ENCODE measurements at regions not wholly inside any gene's neighbourhood (a gene's known extent, or its start where the extent isn't known, plus 50 kb on each side); places are given as distances from the start of the nearest gene placed in this dataset.

DNA sequence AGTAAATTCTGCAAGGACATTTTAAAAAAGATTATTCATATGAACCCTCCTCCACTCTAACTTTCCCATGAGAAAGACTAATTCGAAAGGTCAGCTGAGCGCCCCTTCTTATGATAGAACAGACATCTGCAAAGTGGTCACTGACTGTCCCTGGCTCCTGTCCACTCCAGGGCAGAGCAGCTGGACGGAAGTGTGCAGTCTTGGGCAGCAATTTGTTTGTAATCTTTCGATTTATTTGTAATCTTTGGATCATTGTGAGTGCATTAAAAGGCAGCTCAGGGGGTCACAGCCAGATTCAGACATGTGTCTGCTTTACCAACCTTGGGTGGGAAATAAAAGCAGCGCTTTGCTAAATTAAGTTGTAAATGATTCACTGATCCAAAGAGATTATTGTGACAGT lies 158.8 kb upstream of the ADARB2 start:
- intact Hi-C loops (cut with micrococcal nuclease; ENCODE audit: unreplicated experiment), result no loop called here

GRCh38 chr10:1895691-1896090 lies 158.4 kb upstream of the ADARB2 start:
- CTCF ChIA-PET (ENCODE audit: unreplicated experiment), result no interaction called here

More for the DNA sequence above, 158.8 kb upstream of the ADARB2 start:
- Histone ChIP-seq H3K9me2 (ENCODE audit: insufficient read depth, low read length) (no peaks in the 10 kb centered on the region), H3K27ac (ENCODE audit: low read depth, low read length, poor library complexity, severe bottlenecking) (no peak overlapping the region), H3K4me2 (ENCODE audit: low read length) (no peak overlapping the region), H3K4me1 (ENCODE audit: insufficient read depth, low read length, poor library complexity, severe bottlenecking) (no peaks in the 10 kb centered on the region), H2AFZ (ENCODE audit: low read length) (no peak overlapping the region), H3K36me3 (ENCODE audit: insufficient read depth, low read length) (no peaks in the 10 kb centered on the region), H3K4me3 (ENCODE audit: low read depth, low read length, poor library complexity, severe bottlenecking) (no peak overlapping the region), H4K20me1 (ENCODE audit: insufficient read depth, low read length) (no peaks in the 10 kb centered on the region), H3K9me3 (ENCODE audit: low read length) (no peaks in the 10 kb centered on the region), H3K79me2 (ENCODE audit: insufficient read depth, low read depth, low read length) (no peaks in the 10 kb centered on the region)
- TF ChIP-seq EZH2phosphoT487 (IDR thresholded peaks at IDR 0.05; ENCODE audit: borderline replicate concordance, low read depth, low read length), result no peak
- no peak for DNase-seq (ENCODE audit: low spot score)
- ChIA-PET CTCF (ENCODE audit: unreplicated experiment) (no interaction called here), POLR2A (interaction anchor here (0.9 kb wide), 1 partner anchor 583 kb away, joined by 3 read pairs; no protein-coding TSS in a partner anchor)
- no TSS peak for BruUV-seq (replicated peaks)

GRCh38 chr10:1894912-1895311 lies 157.6 kb upstream of the ADARB2 start:
- CTCF ChIA-PET (ENCODE audit: unreplicated experiment), result no interaction called here
- H3K4me1 ChIP-seq (ENCODE audit: insufficient read depth, low read length, poor library complexity, severe bottlenecking), result no peaks in the 10 kb centered on the region
- no TSS peak for BruUV-seq (replicated peaks)
- no peak overlapping the region for H3K27ac ChIP-seq (ENCODE audit: low read depth, low read length, poor library complexity, severe bottlenecking)
- H3K9me3 ChIP-seq (ENCODE audit: low read length), result no peaks in the 10 kb centered on the region
- no peak overlapping the region for H3K4me2 ChIP-seq (ENCODE audit: low read length)
- H3K36me3 ChIP-seq (ENCODE audit: insufficient read depth, low read length), result no peaks in the 10 kb centered on the region
- intact Hi-C loops (cut with micrococcal nuclease; ENCODE audit: unreplicated experiment), result no loop called here
- H3K9me2 ChIP-seq (ENCODE audit: insufficient read depth, low read length), result no peaks in the 10 kb centered on the region
- H3K4me3 ChIP-seq (ENCODE audit: low read depth, low read length, poor library complexity, severe bottlenecking), result no peak overlapping the region
- H2AFZ ChIP-seq (ENCODE audit: low read length), result no peak overlapping the region
- no peak for DNase-seq (ENCODE audit: low spot score)
- H3K79me2 ChIP-seq (ENCODE audit: insufficient read depth, low read depth, low read length), result no peaks in the 10 kb centered on the region
- TF ChIP-seq, protein P1, sequence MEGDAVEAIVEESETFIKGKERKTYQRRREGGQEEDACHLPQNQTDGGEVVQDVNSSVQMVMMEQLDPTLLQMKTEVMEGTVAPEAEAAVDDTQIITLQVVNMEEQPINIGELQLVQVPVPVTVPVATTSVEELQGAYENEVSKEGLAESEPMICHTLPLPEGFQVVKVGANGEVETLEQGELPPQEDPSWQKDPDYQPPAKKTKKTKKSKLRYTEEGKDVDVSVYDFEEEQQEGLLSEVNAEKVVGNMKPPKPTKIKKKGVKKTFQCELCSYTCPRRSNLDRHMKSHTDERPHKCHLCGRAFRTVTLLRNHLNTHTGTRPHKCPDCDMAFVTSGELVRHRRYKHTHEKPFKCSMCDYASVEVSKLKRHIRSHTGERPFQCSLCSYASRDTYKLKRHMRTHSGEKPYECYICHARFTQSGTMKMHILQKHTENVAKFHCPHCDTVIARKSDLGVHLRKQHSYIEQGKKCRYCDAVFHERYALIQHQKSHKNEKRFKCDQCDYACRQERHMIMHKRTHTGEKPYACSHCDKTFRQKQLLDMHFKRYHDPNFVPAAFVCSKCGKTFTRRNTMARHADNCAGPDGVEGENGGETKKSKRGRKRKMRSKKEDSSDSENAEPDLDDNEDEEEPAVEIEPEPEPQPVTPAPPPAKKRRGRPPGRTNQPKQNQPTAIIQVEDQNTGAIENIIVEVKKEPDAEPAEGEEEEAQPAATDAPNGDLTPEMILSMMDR (conservative IDR thresholded peaks at IDR 0.05; ENCODE audit: low read length), result no peak
- TF ChIP-seq EZH2phosphoT487 (IDR thresholded peaks at IDR 0.05; ENCODE audit: borderline replicate concordance, low read depth, low read length), result no peak
- no peaks in the 10 kb centered on the region for H4K20me1 ChIP-seq (ENCODE audit: insufficient read depth, low read length)
- POLR2A ChIA-PET, result no interaction called here

More at GRCh38 chr10:1895691-1896090, 158.4 kb upstream of the ADARB2 start:
- POLR2A ChIA-PET, result no interaction called here
- Histone ChIP-seq H2AFZ (ENCODE audit: low read length) (no peak overlapping the region), H4K20me1 (ENCODE audit: insufficient read depth, low read length) (no peaks in the 10 kb centered on the region), H3K4me1 (ENCODE audit: insufficient read depth, low read length, poor library complexity, severe bottlenecking) (no peaks in the 10 kb centered on the region), H3K9me3 (ENCODE audit: low read length) (no peaks in the 10 kb centered on the region), H3K4me3 (ENCODE audit: low read depth, low read length, poor library complexity, severe bottlenecking) (no peak overlapping the region), H3K79me2 (ENCODE audit: insufficient read depth, low read depth, low read length) (no peaks in the 10 kb centered on the region), H3K9me2 (ENCODE audit: insufficient read depth, low read length) (no peaks in the 10 kb centered on the region), H3K4me2 (ENCODE audit: low read length) (no peak overlapping the region), H3K27ac (ENCODE audit: low read depth, low read length, poor library complexity, severe bottlenecking) (no peak overlapping the region), H3K36me3 (ENCODE audit: insufficient read depth, low read length) (no peaks in the 10 kb centered on the region)
- no TSS peak for BruUV-seq (replicated peaks)
- no peak for TF ChIP-seq EZH2phosphoT487 (IDR thresholded peaks at IDR 0.05; ENCODE audit: borderline replicate concordance, low read depth, low read length)
- TF ChIP-seq, protein P1 (conservative IDR thresholded peaks at IDR 0.05; ENCODE audit: low read length), result no peak
- intact Hi-C loops (cut with micrococcal nuclease; ENCODE audit: unreplicated experiment), result no loop called here
- no peak for DNase-seq (ENCODE audit: low spot score)
